ENCODE measurements at regions not wholly inside any gene's neighbourhood (a gene's known extent, or its start where the extent isn't known, plus 50 kb on each side); places are given as distances from the start of the nearest gene placed in this dataset.

GRCh38 chr19:32122258-32122657 is 223.2 kb upstream of the ZNF507 start:
- peaks cover 0 to 6% of the 10 kb centered on the region in 2 donors for H3K4me1 Mint-ChIP-seq
- peaks cover 0 to 5% (median 0%) of the 10 kb centered on the region in 6 donors for H3K9me3 Mint-ChIP-seq
- H3K27me3 Mint-ChIP-seq (ENCODE audit: low read depth in 3 of 3): peaks cover 0 to 2% (median 2%) of the 10 kb centered on the region in 3 donors

DNA sequence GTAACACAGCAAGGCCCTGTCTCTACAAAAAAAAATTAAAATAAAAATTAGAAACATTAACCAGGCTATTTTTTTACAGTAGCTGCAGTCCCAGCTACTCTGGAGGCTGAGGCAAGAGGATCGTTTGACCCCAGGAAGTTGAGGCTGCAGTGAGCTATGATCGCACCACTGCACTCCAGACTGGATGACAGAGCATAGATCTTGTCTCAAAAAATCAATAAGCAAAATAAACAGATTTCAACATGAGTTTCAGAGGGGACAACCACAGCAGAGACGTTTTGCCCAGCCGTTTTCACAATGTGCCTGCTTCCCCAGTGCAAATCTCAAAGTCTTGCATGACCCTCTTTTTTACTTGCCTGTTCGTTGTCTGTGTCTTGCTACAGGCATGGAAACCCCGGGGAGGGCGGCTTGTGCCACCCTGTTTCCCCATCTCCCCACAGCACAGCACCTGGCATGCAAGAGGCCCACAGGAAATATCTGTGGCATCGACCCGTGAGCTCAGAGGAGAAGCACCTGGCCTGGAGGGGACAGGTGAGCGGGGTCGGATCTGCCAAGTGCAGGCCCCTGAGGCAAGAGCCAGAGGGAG is 222.0 kb upstream of the ZNF507 start:
- Mint-ChIP-seq H3K4me1 (peaks cover 0 to 6% of the 10 kb centered on the region in 2 donors), H3K27me3 (ENCODE audit: low read depth in 3 of 3) (peaks cover 0 to 4% (median 2%) of the 10 kb centered on the region in 3 donors), H3K36me3 (no peaks in the 10 kb centered on the region), H3K4me3 (no peak overlapping the region), H3K27ac (no peak overlapping the region), H3K9me3 (no peaks in the 10 kb centered on the region)
- DNase-seq: no peak

More at GRCh38 chr19:32122258-32122657, 223.2 kb upstream of the ZNF507 start:
- H3K27ac Mint-ChIP-seq: no peak overlapping the region
- no peaks in the 10 kb centered on the region for H3K36me3 Mint-ChIP-seq
- no peak overlapping the region for H3K4me3 Mint-ChIP-seq
- no peak for DNase-seq

DNA sequence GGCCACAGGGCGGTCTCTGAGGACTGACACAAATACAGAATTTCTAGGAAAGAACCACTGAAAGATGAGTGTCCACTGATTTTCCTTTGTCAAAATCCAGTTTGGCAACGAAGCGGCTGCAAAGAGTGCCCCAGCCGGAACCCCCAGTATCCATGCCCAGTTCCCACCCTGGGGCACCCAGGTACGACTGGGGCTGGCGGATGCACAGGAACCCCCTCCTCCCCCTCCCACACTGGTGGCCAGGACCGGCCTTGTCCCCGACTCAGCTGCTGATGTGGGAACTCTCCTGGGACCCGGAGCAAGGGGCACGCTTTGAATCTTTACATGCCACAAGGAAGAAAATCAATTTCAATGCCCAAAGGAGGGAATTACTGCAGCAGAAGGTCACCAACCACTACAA is 220.8 kb upstream of the ZNF507 start:
- Mint-ChIP-seq H3K4me1 (peaks cover 0 to 6% of the 10 kb centered on the region in 2 donors), H3K27ac (no peak overlapping the region), H3K27me3 (ENCODE audit: low read depth in 3 of 3) (peaks cover 0 to 4% (median 2%) of the 10 kb centered on the region in 3 donors), H3K4me3 (no peak overlapping the region), H3K9me3 (no peaks in the 10 kb centered on the region), H3K36me3 (no peaks in the 10 kb centered on the region)
- no peak for DNase-seq

GRCh38 chr19:32129141-32129540 is 216.3 kb upstream of the ZNF507 start:
- H3K27ac Mint-ChIP-seq: no peak overlapping the region
- no peaks in the 10 kb centered on the region for H3K9me3 Mint-ChIP-seq
- no peak overlapping the region for H3K4me3 Mint-ChIP-seq
- H3K4me1 Mint-ChIP-seq: peaks cover 0 to 6% of the 10 kb centered on the region in 2 donors
- H3K27me3 Mint-ChIP-seq (ENCODE audit: low read depth in 3 of 3): peaks cover 0 to 7% (median 7%) of the 10 kb centered on the region in 3 donors
- no peak for DNase-seq
- no peaks in the 10 kb centered on the region for H3K36me3 Mint-ChIP-seq

DNA sequence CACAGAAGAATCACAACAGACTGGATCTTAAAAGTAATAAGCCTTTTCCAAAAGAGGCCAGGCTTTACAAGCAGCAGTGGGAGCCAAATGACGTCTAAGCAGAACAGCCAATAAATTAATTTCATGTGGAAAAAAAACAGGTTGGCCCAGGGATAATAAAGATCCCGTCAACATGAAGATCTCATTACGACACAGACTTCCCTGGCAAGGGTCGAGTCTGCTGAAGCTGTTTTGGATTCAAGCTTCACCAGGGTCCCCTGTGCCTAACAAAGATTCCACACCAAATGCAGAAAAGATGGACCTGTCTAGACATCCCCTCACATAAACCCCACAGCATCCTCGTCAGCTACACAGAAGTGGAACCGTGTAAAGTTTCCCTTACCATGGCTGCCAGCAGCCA is 215.1 kb upstream of the ZNF507 start:
- Mint-ChIP-seq H3K27ac (no peak overlapping the region), H3K4me3 (no peak overlapping the region), H3K27me3 (ENCODE audit: low read depth in 3 of 3) (peaks cover 0 to 7% (median 5%) of the 10 kb centered on the region in 3 donors), H3K9me3 (no peaks in the 10 kb centered on the region), H3K36me3 (no peaks in the 10 kb centered on the region), H3K4me1 (peaks cover 0 to 6% of the 10 kb centered on the region in 2 donors)
- DNase-seq: no peak

DNA sequence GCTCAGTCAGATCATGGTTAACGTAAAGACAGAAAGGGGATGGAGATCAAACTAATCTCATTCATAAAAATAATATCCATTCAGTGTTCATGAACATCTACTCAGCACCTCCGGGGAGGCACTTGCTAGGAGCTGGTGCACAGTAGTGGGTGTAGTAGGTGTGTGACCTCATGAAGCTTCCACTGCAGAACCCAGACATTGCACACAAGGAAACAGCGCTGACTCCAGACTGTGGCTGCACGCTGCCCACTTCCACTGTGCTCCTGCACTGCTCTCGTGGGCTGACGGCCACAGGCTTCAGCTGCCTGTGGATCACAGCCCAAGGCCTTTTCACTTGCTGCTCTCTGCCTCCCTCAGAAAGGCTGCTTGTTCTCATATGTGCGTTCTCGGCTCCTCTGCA is 214.4 kb upstream of the ZNF507 start:
- Mint-ChIP-seq H3K9me3 (peaks cover 0 to 1% (median 0%) of the 10 kb centered on the region in 6 donors), H3K4me3 (no peak overlapping the region), H3K36me3 (no peaks in the 10 kb centered on the region), H3K27ac (no peak overlapping the region), H3K4me1 (peaks cover 0 to 4% of the 10 kb centered on the region in 2 donors), H3K27me3 (ENCODE audit: low read depth in 3 of 3) (peaks cover 0 to 7% (median 7%) of the 10 kb centered on the region in 3 donors)
- DNase-seq: no peak

GRCh38 chr19:32138416-32138815 is 207.0 kb upstream of the ZNF507 start:
- Mint-ChIP-seq H3K27ac (no peak overlapping the region), H3K9me3 (peaks cover 0 to 4% (median 0%) of the 10 kb centered on the region in 6 donors), H3K36me3 (no peaks in the 10 kb centered on the region), H3K4me1 (no peaks in the 10 kb centered on the region), H3K4me3 (no peak overlapping the region), H3K27me3 (ENCODE audit: low read depth in 3 of 3) (peaks cover 0 to 6% (median 0%) of the 10 kb centered on the region in 3 donors)
- DNase-seq: no peak

- no peak for DNase-seq
- Mint-ChIP-seq H3K27me3 (ENCODE audit: low read depth in 3 of 3) (peaks cover 0 to 12% (median 0%) of the 10 kb centered on the region in 3 donors), H3K4me1 (no peaks in the 10 kb centered on the region), H3K9me3 (peaks cover 2 to 13% (median 6%) of the 10 kb centered on the region in 6 donors), H3K36me3 (no peaks in the 10 kb centered on the region), H3K4me3 (no peak overlapping the region), H3K27ac (no peak overlapping the region)
These were observed 203.4 kb upstream of the ZNF507 start for GRCh38 chr19:32141840-32142511.

GRCh38 chr19:32146664-32147063 is 198.7 kb upstream of the ZNF507 start:
- Mint-ChIP-seq H3K4me1 (no peaks in the 10 kb centered on the region), H3K27me3 (ENCODE audit: low read depth in 3 of 3) (peaks cover 1 to 11% (median 4%) of the 10 kb centered on the region in 3 donors), H3K4me3 (no peak overlapping the region), H3K27ac (no peak overlapping the region), H3K36me3 (no peaks in the 10 kb centered on the region), H3K9me3 (peaks cover 6 to 27% (median 11%) of the 10 kb centered on the region in 6 donors)
- no peak for DNase-seq

DNA sequence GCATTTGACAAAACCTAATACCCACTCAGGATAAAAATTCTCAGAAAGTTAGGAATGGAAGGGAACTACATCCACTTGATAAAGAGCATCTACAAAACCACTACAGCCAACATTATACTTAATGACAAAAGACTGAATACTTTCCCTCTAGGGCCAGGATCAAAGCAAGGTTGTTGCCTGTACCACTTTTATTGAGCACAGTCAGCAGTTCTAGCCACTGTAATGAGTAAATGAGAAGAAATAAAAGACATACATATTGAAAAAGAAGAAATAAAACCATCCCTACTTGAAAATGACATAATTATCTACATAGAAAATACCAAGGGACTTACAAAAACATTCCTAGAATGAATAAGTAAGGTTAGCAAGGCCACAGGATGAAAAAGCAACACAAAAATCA is 194.8 kb upstream of the ZNF507 start:
- no peak for DNase-seq
- Mint-ChIP-seq H3K4me1 (no peaks in the 10 kb centered on the region), H3K27me3 (ENCODE audit: low read depth in 3 of 3) (peaks cover 1 to 6% (median 5%) of the 10 kb centered on the region in 3 donors), H3K9me3 (peaks cover 6 to 23% (median 11%) of the 10 kb centered on the region in 6 donors), H3K4me3 (no peak overlapping the region), H3K36me3 (no peaks in the 10 kb centered on the region), H3K27ac (no peak overlapping the region)

GRCh38 chr19:32154418-32154817 is 191.0 kb upstream of the ZNF507 start:
- Mint-ChIP-seq H3K4me1 (no peaks in the 10 kb centered on the region), H3K4me3 (no peak overlapping the region), H3K27ac (no peak overlapping the region), H3K9me3 (peaks cover 0 to 10% (median 0%) of the 10 kb centered on the region in 6 donors), H3K27me3 (ENCODE audit: low read depth in 3 of 3) (peaks cover 3 to 10% (median 6%) of the 10 kb centered on the region in 3 donors), H3K36me3 (no peaks in the 10 kb centered on the region)
- no peak for DNase-seq

DNA sequence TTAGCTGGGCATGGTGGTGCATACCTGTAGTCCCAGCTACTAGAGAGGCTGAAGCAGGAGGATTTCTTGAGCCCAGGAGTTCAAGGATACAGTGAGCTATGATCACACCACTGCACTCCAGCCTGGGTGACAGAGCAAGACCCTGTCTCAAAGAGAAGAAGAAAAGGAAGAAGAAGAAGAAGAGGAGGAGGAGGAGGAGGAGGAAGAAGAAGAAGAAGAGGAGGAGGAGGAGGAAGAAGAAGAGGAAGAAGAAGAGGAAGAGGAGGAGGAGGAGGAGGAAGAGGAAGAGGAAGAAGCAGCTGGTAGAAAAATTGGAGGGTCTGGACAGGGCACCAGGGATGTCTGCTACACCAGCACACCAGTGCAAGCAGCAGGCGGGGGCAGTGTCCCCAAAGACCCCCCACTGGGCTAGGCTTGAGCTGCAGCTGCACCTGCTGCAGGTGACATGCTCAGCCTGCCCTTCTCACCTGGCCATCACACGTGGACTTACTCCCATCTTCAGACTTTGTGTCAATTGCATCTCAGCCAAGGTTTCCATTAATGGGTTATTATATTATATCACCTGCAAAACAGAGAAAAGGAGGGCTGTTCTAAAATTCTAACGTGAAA is 180.9 kb upstream of the ZNF507 start:
- Mint-ChIP-seq H3K9me3 (peaks cover 0 to 5% (median 0%) of the 10 kb centered on the region in 6 donors), H3K27me3 (ENCODE audit: low read depth in 3 of 3) (peaks cover 3 to 11% (median 4%) of the 10 kb centered on the region in 3 donors), H3K27ac (peak overlapping the region in 1 of 6 donors; percentile 35), H3K4me3 (no peak overlapping the region), H3K4me1 (no peaks in the 10 kb centered on the region), H3K36me3 (no peaks in the 10 kb centered on the region)
- DNase-seq: no peak

DNA sequence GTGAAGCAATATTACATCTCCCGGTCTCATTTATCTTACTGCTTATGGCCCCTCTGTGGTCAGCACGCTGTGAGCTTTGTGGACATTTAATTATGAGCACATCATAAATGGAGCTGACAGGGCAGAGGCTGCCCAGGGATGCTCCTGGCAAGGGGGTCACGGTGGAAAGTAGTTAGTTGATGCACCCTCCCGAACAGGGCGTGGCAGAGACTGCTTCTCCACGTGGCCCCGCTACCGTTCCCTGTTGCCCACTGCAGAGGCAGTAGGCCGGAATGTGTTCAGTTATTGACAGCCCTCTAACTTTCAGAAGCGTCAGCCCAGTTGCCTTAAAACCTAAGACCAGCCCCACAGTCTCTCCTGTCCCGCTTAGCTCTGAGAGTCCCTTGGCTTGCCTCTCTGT is 180.3 kb upstream of the ZNF507 start:
- no peaks in the 10 kb centered on the region for H3K4me1 Mint-ChIP-seq
- H3K27ac Mint-ChIP-seq: no peak overlapping the region
- H3K4me3 Mint-ChIP-seq: no peak overlapping the region
- no peaks in the 10 kb centered on the region for H3K36me3 Mint-ChIP-seq
- peaks cover 0 to 3% (median 0%) of the 10 kb centered on the region in 6 donors for H3K9me3 Mint-ChIP-seq
- no peak for DNase-seq
- peaks cover 3 to 11% (median 4%) of the 10 kb centered on the region in 3 donors for H3K27me3 Mint-ChIP-seq (ENCODE audit: low read depth in 3 of 3)

DNA sequence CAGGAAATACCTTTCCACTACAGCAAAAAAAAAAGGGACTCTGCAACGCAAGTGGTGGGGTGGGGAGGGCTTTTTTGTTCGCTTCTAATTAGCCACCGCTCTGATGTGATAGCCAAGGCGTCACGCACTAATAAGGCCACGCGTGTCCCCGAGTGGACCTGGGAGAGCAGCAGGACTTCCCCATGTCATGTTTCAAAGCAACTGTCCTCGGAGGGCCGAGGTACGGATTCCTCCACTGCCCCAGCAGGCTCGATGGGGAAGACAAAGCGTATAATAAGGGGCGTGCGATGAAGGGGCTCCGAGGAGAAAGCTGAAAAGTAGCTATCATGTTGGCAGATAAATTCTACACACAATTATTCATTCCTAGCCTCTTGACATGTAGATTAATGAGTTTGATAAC is 179.7 kb upstream of the ZNF507 start:
- Mint-ChIP-seq H3K27ac (no peak overlapping the region), H3K4me1 (no peaks in the 10 kb centered on the region)

More for the DNA sequence above, 179.7 kb upstream of the ZNF507 start:
- H3K9me3 Mint-ChIP-seq: peaks cover 0 to 3% (median 0%) of the 10 kb centered on the region in 6 donors
- peaks cover 3 to 11% (median 4%) of the 10 kb centered on the region in 3 donors for H3K27me3 Mint-ChIP-seq (ENCODE audit: low read depth in 3 of 3)
- no peak overlapping the region for H3K4me3 Mint-ChIP-seq
- no peaks in the 10 kb centered on the region for H3K36me3 Mint-ChIP-seq
- no peak for DNase-seq
